K562 (cell line): ENCODE measurements at regions not wholly inside any gene's neighbourhood (a gene's known extent, or its start where the extent isn't known, plus 50 kb on each side); places are given as distances from the start of the nearest gene placed in this dataset.

Experiments used
- CTCF ChIP-seq, 3 experiments: IDR thresholded peaks in 2 of 3; conservative IDR thresholded peaks in 1 of 3; 2 replicates each; pipeline ENCODE4 v1.5.1; 2011 to 2012; ENCODE audit warnings: low read length in 3 of 3, mild to moderate bottlenecking in 3 of 3, control low read depth in 2 of 3, improper control_type of control experiment in 1 of 3, inconsistent platforms in 1 of 3, low read depth in 1 of 3, mixed read lengths in 1 of 3, moderate library complexity in 1 of 3; ENCODE audit not compliant: insufficient read depth in 2 of 3
- FOXA1 ChIP-seq: fragments of 450-650 bp; IDR thresholded peaks from 2 replicates; pipeline ENCODE4 v1.6.1; 2016; ENCODE audit warnings: mild to moderate bottlenecking, borderline replicate concordance
- GABPA ChIP-seq: fragments of 200-800 bp; sonication (Bioruptor generic); conservative IDR thresholded peaks from 2 replicates; pipeline ENCODE4 v1.6.1; 2016; ENCODE audit warnings: low read depth, missing genetic modification characterization, missing compliant biosample characterization
- GATA2 ChIP-seq: sonication (generic); formaldehyde crosslinking; IDR thresholded peaks from 2 replicates; pipeline ENCODE4 v1.4.0; 2020; ENCODE audit warnings: mild to moderate bottlenecking, missing genetic modification reagents
- MYC ChIP-seq, 2 experiments: fragments of 250-450 bp in 1 of 2; sonication (Bioruptor Pico) in 1 of 2; IDR thresholded peaks; 2 replicates each; pipeline versions ENCODE4 v1.5.1 to v1.6.1; 2012 to 2021; ENCODE audit warnings: low read depth in 2 of 2, borderline replicate concordance in 1 of 2, improper control_type of control experiment in 1 of 2, low read length in 1 of 2, mild to moderate bottlenecking in 1 of 2, moderate library complexity in 1 of 2
- POLR2A ChIP-seq: fragments of 450-650 bp; conservative IDR thresholded peaks from 2 replicates; pipeline ENCODE4 v1.6.1; 2016
- POLR2AphosphoS5 ChIP-seq: IDR thresholded peaks from 2 replicates; pipeline ENCODE4 v1.6.1; 2011; ENCODE audit warnings: mild to moderate bottlenecking, low read depth, low read length, moderate library complexity; ENCODE audit not compliant: control insufficient read depth, insufficient read depth
- RBBP5 ChIP-seq: fragments of 200-600 bp; sonication (generic); IDR thresholded peaks from 2 replicates; pipeline ENCODE4 v1.6.1; 2012; ENCODE audit warnings: borderline replicate concordance, mild to moderate bottlenecking, low read length, control low read depth, inconsistent platforms; ENCODE audit not compliant: insufficient read depth, poor library complexity, severe bottlenecking
- TAF1 ChIP-seq: IDR thresholded peaks from 2 replicates; pipeline ENCODE4 v1.6.1; 2011; ENCODE audit warnings: mild to moderate bottlenecking, low read length, moderate library complexity; ENCODE audit not compliant: insufficient read depth, control insufficient read depth, severe bottlenecking; ENCODE audit errors: extremely low read depth
- ZNF143 ChIP-seq: sonication (generic); formaldehyde crosslinking; IDR thresholded peaks from 2 replicates; pipeline ENCODE4 v1.9.0; 2022; ENCODE audit warnings: mild to moderate bottlenecking, missing genetic modification reagents
- ZNF175 ChIP-seq: fragments of 200-800 bp; sonication (Bioruptor generic); IDR thresholded peaks from 2 replicates; pipeline ENCODE4 v1.6.1; 2016; ENCODE audit warnings: low read depth, mild to moderate bottlenecking, missing genetic modification characterization, missing compliant biosample characterization

GRCh38 chr5:32501071-32502002 is 56.8 kb upstream of the ZFR start:
- TF ChIP-seq POLR2A (no peak), GABPA (tag) (no peak), GATA2 (CRISPR knock-in tag) (no peak), CTCF (IDR thresholded peaks at IDR 0.05 in 2 of 3, conservative IDR thresholded peaks at IDR 0.05 in 1 of 3; ENCODE audit: insufficient read depth in 2 of 3, low read depth in 1 of 3, low read length in 3 of 3) (no peak), POLR2AphosphoS5 (no peak), RBBP5 (no peak), MYC (IDR thresholded peaks at IDR 0.05; ENCODE audit: low read depth, low read length) (no peak), MYC (CRISPR knock-in tag; IDR thresholded peaks at IDR 0.05; ENCODE audit: borderline replicate concordance, low read depth) (no peak), FOXA1 (no peak), TAF1 (no peak), ZNF175 (CRISPR knock-in tag) (no peak), ZNF143 (CRISPR knock-in tag) (no peak)
